UCSD-AML1 (cell line): ENCODE measurements at regions not wholly inside any gene's neighbourhood (a gene's known extent, or its start where the extent isn't known, plus 50 kb on each side); places are given as distances from the start of the nearest gene placed in this dataset.
"Not testable (repeated sequence)": the region's sequence is repeated elsewhere in the genome, so short reads cannot be mapped to it uniquely, and the experiment has no call there.

ENCODE experiments used
- DNase-seq: peaks from one replicate; lab custom pipeline; 2025; ENCODE audit not compliant: unreplicated experiment; lab: John Stamatoyannopoulos, UW

DNA sequence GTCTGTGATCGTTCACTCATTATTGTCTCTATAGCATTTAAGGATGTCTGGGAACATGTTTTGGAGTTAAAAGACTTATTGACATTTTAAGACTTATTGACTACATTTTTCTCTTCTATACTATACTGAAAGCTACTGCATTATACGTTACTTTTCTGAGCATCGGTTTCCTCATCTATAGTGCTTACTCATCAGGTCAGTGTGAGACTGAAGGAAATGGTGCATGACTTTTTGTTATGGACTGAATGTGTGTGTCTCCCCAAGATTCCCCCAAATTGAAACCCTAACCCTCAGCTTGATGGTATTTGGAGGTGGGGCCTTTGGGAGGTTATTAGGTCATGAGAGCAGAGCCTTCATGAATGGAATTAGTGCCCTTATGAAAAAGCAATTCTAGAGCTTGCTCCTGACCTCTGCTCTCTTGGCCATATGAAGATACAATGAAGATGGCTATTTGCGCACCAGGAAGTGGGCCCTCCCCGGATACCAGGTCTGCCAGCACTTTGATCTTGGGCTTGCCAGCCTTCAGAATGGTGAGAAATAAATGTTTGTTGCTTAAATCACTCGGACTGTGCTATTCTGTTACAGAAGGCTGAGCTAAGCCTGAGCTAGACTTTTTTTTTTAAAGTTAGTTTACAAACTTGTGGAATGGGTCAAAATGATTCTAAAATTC lies 243.7 kb upstream of the RREB1 start:
- no peak for DNase-seq

DNA sequence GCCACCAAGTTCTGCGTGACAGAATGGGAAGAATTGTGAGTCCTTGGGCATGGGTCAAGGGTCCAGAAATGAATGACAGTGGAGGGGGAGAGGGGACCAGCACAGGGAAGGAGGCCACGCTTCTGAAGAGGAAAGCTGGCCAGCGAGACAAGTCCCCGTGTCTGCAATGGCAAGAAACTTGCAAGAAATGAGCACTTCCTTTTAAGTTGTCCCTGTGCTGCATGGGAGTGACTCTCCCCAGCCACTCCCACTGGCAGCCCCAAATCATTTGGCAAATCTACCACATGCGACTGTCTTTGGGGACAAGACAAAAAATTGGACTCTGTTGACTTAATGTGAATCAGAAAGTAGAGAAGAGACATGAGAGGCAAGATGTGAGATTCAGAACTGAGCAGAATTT lies 242.2 kb upstream of the RREB1 start:
- no peak for DNase-seq

DNA sequence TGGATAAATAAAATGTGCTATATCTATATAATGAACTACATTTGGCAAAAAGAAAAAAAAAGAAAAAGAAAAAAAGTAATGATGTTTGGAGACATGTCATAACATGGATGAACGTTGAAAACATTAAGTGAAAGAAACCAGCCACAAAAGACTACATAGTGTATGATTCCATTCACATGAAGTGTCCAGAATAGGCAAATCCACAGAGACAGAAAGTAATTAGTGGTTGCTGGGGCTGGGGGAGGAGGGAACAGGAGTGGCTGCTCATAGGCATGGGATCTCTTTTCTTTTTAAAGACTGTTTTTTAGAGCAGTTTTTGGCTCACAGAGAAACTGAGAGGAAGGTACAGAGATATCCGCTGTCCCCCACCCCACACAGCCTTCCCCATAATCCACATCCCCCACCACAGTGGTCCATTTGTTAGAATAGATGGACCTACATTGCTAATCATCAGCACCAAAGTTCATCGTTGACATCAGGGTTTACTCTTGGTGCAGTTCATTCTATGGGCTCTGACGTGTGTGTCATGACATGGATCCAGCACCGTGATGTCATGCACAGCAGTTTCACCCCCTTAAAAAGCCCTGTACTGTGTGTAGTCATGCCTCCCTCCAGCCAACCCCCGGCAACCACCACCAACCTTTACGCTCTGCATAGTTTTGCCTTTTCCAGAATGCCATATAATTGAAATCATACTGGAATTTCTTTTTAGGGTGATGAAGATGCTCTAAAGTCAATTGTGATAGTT lies 240.9 kb upstream of the RREB1 start:
- no peak for DNase-seq

DNA sequence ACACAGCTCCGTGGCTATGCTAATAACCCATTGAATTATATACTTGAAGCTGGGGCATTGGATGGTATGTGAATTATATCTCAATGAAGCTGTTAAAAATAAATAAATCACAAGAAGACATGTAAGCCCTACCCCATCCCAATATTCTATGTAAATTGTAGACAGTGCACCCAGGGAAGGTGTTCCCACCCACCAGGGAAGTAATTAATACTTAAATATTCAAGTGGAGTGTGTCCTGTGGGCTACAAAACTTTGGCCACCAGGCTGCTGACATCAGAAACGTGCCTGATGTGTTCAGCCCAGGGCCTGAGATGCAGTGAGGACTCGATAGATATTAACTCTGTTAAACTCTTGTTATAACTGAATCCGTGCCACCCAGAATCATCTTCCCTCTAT lies 240.4 kb upstream of the RREB1 start:
- no peak for DNase-seq

DNA sequence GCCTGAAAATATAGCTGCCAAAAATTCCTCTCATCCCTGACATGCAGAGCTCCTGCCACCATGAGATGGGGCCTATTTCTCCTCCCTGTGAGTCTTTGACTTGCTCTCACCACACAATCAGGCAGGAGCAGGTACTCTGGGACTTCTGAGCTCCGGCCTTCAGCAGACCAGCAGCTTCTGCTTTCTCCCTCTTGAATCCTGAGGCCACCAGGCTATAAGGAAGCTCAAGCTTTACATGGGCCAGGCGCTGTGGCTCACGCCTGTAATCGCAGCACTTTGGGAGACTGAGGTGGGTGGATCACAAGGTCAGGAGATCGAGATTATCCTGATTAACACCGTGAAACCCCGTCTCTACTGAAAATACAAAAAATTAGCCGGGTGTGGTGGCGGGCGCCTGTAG lies 238.7 kb upstream of the RREB1 start:
- no peak for DNase-seq

DNA sequence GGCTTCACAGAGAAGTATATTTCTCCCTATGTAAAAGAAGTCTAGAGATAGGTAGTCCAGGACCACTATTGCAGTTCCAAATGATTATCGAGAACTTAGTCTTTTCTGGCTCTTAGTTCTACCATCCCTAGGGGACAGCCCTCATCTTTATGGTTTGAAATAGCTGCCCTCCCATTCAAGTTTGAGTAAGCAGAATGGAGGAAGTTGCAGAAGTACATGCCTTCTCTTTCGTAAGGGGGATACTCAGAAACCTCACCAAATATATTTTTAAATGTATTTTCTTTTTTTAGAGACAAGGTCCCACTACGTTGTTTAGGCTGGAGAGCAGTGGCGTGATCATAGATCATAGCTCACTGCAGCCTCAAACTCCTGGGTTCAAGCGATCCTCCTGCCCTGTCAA lies 236.8 kb upstream of the RREB1 start:
- no peak for DNase-seq

DNA sequence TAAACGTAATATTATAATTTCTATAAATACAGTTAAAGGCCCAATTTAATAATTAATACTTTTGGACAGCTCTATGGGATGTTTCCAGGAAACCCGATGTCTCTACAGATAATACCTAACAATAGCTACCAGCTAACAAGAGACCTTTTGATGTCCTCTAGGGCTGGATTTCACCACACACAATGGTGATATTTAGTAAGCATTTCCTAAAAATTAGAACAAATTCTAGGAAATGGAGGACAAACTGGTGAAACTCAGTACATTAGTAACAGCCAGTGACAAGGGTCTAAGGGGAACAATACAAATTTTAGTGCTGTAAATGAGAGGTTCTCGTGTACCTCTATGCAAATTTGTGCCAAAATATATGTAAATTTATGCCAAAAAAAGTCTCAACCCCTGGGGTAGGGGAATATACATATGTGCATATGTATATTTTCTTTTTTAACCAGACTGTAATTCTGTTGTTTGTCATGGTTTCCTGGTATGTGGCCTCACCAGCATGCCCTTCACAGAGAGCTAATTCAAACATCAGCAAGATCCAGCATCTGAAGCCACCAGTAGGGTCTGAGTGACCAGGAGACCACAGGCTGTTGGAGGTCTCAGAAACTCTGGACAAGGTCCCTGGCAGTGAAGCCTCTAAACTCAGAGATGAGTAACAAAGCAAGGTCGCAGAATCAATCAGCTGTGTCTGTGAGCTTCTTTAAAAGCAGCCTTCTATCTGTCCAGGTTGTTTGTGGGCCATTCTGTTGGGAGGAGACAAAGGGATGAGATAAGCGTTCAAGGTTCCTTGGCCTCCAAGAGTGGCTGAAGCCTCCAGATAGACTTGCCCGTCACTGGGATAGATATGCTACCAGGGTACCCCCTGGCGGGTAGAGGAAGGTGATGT lies 235.1 kb upstream of the RREB1 start:
- DNase-seq, result no peak

DNA sequence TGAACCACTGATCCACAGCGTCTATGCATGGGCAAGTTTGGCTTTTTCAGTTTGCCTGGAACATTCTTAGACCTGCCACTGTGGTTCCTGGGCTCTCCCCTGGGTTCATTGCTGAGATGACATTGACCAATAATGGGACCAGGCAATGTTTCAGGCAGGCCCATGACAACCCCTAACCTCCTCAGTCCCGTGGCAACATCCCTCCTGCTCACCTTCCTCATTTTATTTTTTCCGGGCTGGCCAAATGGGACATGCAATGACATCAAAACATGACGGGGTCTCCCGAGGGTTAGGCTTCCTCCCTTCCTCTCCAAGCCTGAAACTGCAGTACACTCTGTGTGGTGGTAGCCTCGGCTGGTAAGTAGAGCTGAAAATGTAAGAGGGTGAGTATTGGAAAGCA lies 234.0 kb upstream of the RREB1 start:
- no peak for DNase-seq

DNA sequence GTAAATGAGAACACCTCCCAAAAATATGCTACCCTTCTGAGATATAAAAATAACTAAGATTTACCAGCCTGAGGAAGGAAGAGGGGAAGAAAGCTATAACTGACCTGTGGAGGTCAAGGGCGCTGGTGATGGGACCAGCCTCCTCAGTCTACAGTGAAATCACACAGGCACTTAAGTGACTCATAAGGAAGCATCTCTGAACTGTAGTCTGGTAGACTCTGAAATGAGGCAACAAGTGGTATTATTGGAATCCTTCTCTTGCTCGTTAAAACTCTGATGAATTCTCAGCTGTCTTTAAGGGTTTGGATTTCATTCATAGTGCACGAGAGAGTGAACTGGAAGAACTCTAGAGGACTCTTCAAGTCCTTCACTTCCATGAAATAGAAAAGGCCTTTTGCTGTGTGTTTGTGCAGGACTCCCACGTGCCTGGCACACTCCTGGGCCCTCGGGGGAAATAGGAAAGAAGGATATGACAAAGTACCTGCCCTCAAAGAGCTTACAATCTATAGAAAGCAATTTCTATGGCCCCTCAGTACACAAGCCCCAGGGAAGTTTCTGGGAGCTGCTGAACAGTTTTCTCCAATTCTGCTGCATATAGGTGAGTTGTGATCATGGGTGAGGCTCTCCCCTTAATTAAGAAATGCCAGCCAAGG lies 231.8 kb upstream of the RREB1 start:
- DNase-seq, result no peak

DNA sequence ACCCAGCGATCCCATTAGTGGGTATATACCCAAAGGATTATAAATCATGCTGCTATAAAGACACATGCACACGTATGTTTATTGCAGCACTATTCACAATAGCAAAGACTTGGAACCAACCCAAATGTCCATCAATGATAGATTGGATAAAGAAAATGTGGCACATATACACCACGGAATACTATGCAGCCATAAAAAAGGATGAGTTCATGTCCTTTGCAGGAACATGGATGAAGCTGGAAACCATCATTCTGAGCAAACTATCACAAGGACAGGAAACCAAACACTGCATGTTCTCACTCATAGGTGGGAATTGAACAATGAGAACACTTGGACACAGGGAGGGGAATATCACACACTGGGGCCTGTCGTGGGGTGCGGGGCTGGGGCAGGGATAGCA lies 230.0 kb upstream of the RREB1 start:
- not testable (repeated sequence) for DNase-seq

DNA sequence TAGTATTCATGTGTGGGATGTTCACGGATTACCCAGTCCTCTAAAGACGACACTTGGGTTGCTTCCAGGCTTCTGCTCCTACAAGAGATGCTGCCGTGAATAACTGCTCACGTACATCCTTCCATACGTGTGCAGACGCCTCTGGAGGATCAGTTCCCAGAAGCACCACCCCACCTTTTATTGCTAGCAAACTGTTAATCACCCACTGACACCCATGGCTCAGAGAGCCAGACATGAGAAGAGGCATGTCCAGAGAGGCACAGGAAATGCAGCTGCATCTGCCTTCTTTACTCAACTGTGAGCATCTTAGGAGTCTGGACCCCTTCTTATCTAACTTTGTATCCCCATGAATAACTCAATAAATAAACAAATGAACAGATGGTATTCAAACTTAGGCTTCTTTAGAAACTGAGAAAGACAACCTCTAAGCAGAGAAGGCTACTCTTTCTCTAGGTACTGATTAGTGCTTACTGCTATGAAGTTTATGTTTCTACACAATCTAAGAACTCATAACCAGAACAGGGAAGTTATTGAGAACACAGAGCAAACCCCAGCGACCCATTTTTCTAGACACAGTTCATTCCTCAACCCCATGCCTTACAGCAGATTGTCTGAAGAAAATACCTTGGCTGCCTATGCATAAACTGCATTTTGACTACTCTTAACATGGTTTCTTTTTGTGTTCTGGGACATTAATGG lies 228.7 kb upstream of the RREB1 start:
- no peak for DNase-seq

DNA sequence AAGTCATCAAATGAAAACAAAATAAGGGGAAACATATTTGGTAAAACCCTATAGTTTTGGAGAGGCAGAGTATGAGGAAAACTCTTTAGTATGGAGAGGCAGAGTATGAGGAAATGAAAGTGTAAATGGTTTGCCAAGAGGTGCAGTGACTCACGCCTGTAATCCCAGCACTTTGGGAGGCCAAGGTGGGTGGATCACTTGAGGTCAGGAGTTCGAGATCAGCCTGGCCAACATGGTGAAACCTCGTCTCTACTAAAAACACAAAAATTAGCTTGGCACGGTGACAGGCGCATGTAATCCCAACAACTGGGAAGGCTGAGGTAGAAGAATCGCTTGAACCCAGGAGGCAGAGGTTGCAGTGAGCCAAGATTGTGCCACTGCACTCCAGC lies 228.2 kb upstream of the RREB1 start:
- DNase-seq, result not testable (repeated sequence)

DNA sequence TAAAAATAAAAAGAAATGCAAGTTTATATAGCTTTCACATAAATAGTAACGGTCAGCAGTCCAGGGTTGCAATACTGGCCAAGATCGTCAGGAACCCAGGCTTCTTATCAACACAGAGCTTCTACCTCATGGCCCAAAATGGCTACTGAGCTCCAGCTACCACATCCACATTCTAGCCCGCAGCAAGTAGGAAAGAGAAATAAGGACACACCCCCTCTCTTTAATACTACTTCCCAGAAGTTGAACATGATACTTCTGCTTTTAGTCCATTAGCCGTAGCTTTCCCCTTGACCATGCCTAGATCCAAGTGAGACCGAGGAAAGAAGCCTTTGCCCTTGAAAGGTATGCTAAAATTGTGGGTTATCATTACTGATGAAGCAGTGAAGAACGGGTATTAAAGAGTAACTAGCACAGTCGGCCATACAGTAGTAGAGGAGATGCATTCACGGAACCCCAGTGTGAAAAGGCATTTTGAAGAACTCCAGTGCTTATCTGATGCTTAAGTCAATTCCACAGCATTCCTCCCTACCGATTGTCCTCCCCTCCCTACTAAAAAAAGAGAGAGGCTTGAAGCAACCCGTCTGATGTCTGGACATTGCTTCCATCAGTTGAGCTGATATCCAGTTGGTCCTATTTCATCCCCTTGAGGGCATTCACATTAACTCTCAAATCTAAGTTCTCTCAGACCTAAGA lies 226.9 kb upstream of the RREB1 start:
- DNase-seq, result no peak

DNA sequence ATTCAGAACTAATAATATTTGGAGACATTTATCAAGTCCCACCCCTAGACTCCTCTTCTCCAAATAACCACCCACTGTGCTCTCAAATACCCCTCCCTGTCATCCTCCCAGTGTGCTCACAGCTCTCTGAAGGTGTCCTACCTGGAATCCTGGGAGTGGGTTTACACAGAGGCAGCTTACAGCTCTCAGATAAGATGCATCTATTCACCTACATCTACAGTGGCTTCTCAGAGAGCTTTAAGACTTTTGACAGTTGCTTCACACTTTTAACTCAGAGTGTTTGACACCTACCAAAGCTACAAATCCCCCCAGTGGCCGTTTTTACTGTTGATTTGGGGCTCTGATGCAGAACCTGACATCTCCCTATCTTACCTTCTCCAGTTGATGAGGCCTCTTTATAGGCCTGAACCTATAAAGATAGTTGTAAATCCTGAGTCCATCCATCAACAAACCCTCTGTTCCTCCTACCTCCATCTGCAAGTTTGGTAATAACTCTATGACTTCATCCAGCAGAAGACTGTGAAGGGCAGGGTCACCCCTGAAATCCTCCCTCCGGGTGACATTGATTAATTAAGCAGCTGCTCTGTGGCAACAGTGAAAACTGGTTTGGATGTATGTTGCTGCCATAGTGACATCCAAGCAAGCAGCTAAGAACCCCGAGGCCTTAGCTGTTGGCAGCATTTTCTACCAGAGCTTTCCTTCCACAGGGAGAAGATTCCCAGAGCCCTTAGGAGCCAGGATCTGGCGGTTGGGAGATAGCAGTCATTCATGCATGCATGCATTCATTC lies 226.1 kb upstream of the RREB1 start:
- DNase-seq, result no peak

DNA sequence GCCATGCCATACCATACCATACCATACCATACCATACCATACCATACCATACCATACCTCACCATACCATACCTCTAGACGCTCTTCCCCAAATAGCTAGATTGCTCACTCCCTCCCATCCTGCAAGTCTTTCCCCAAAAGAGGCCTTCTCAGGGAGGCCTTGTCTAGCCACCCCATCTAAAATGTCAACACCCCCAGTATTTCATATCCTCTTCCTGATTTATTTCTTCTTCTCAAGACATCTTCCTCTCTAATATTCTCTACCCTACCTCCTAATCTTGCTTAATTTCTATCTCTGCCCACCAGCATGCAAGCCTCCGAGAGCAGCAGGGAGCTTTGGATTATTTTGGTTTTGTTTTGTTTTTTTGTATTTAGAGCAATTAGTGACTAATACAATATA lies 225.2 kb upstream of the RREB1 start:
- no peak for DNase-seq

DNA sequence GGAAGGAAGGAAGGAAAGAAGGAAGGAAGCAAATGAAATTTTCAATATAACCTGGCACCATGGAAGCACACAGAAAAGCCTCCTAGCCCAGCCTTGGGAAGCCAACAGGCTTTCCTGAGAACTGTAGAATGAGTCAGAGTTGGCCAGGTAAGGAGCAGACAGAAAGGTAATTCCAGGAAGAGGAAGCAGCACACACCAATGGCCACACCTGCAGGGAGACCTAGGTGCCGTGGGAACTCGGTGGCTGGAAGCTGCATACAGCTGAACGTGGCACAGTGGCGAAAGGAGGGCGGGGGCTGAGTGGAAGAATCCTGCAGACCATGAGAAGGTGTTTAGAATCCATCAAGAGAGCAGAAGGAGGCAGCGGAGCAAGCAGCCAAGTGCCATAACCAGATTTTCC lies 224.8 kb upstream of the RREB1 start:
- DNase-seq, result no peak

DNA sequence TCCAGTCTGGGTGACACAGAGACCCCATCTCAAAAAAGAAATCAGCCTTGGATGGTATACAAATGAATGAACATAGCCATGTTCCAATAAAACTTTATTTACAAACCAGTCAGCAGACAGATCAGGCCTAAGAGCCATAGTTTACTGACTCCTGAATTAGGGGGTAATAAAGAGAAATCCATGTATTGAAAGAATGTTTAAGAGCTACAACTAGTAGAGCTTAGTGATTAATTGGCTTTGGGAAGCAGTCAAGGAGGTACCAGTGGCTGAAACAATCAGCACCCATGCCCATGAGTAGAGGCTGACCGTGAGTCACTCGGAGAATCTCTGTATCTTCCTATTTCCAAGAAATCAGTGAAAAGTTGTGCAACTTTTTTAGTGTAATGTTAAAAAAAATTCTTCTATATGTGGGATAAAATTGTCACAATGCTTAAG lies 223.6 kb upstream of the RREB1 start:
- DNase-seq, result no peak

DNA sequence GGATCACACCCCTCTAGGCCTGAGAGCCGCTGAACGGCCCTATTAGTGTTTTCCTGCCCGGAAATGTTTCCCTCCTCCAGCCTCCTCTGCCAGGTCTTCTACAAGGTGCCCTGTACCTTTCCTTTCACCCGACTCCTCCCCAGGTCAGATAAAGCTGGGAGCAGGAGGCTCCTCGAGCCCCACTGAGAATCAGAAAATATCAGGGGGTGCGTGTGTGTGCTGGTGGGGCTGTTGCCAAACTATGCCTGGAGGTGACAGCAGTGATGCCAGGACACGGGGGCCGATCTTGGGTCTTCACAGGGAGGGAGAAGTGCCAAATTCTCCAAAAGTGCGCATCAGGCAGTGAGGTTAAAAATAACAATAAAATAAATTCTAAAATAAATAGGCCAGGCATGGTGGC lies 222.8 kb upstream of the RREB1 start:
- DNase-seq, result no peak

DNA sequence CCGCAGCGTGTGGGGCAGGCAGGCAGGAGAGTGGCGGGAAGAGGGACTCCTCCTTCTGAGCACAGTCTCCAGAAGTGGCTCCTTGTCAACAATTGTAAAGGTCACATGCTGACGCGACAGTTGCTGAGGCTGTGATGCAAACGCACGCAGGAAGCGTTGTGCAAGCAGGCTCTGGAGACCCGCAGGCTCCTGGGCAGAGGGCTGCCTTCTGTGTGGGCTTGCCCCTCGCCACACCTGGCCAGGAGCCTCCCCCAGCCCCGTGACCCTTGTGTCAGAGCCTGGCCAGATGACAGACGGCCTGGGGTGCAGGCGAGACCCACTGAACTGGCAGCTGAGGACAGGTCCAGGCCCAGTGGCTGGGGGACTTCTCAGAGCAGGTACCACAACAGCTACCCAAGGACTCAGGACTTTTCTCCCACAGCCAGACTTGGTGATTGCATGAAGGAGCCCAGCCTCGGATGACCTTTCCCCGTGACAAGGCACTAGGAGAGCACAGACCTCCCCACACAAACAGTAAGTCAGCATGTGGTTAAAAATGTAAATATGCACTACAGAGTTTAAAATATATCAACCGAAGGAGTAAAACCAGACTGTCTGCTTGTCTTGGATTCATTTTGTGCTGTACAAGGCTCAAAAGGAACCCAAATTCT lies 222.1 kb upstream of the RREB1 start:
- peak; percentile 38 for DNase-seq
